B cell (primary cell): ENCODE measurements at regions not wholly inside any gene's neighbourhood (a gene's known extent, or its start where the extent isn't known, plus 50 kb on each side); places are given as distances from the start of the nearest gene placed in this dataset.

ENCODE experiments used
- ATAC-seq: fragments of 200-7000 bp; cut with Tn5 transposase; one replicate; pipeline ENCODE4 v1.10.0; 2021; ENCODE audit warnings: low read depth, mild to moderate bottlenecking, moderate number of reproducible peaks, moderate library complexity
- CTCF ChIA-PET: fragments of 350-600 bp; sonication (Branson Sonifier 250); formaldehyde crosslinking; loops from one replicate; lab custom pipeline; 2021; ENCODE audit warnings: antibody characterized with exemption, inconsistent platforms; lab: Charles Lee
- POLR2A ChIA-PET: fragments of 350-600 bp; sonication (Branson Sonifier 250); formaldehyde crosslinking; loops from one replicate; lab custom pipeline; 2021; ENCODE audit warnings: antibody characterized with exemption; lab: Charles Lee
- DNase-seq: peaks from one replicate; pipeline ENCODE4 v3.0.0; 2013
- H2AFZ ChIP-seq: 2 replicates; pipeline ENCODE4 v1.6.1; 2012; ENCODE audit warnings: mild to moderate bottlenecking, low read depth, low read length; ENCODE audit not compliant: insufficient read depth, poor library complexity, severe bottlenecking
- H3K27ac ChIP-seq, 2 donors: 1 replicate in 1 of 2; 2 replicates in 1 of 2; pipeline ENCODE4 v1.5.1; 2012 to 2013; ENCODE audit warnings: low read length in 2 of 2, mild to moderate bottlenecking in 2 of 2, moderate library complexity in 1 of 2
- H3K27me3 ChIP-seq, 4 experiments: fragments of 200-600 bp in 1 of 4; sonication (generic) in 1 of 4; replicated peaks in 1 of 4; 1 replicate in 2 of 4; 2 replicates in 2 of 4; pipeline versions ENCODE4 v1.6.1 to v1.7.0; 2013 to 2016; ENCODE audit warnings: low read length in 3 of 4, mild to moderate bottlenecking in 2 of 4, mixed read lengths in 1 of 4, moderate library complexity in 1 of 4; ENCODE audit not compliant: insufficient read depth in 4 of 4, control insufficient read depth in 3 of 4; ENCODE audit errors: control extremely low read depth in 1 of 4
- H3K36me3 ChIP-seq, 2 experiments: replicated peaks in 1 of 2; 1 replicate in 1 of 2; 2 replicates in 1 of 2; pipeline versions ENCODE4 v1.6.1 to v1.7.1; 2013; ENCODE audit warnings: low read length in 1 of 2; ENCODE audit not compliant: insufficient read depth in 2 of 2, control insufficient read depth in 1 of 2; ENCODE audit errors: control extremely low read depth in 1 of 2, extremely low read depth in 1 of 2
- H3K4me1 ChIP-seq, 2 donors: fragments of 200-600 bp in 1 of 2; sonication (generic) in 1 of 2; 1 replicate in 1 of 2; 2 replicates in 1 of 2; pipeline versions ENCODE4 v1.5.1 to v1.6.1; 2013 to 2017; ENCODE audit warnings: low read length in 2 of 2; ENCODE audit not compliant: control insufficient read depth in 2 of 2, insufficient read depth in 2 of 2
- H3K4me2 ChIP-seq: replicated peaks from 2 replicates; pipeline ENCODE3; 2012; ENCODE audit warnings: mild to moderate bottlenecking, low read depth, low read length; ENCODE audit not compliant: poor library complexity, severe bottlenecking
- H3K4me3 ChIP-seq, 5 experiments: fragments of 200-600 bp in 1 of 5; sonication (generic) in 1 of 5; 1 replicate in 3 of 5; 2 replicates in 2 of 5; pipeline versions ENCODE4 v1.5.1 to v1.7.0; 2011 to 2016; ENCODE audit warnings: low read length in 4 of 5, mild to moderate bottlenecking in 4 of 5, low read depth in 2 of 5, control low read depth in 1 of 5, moderate library complexity in 1 of 5; ENCODE audit not compliant: insufficient read depth in 1 of 5; ENCODE audit errors: control extremely low read depth in 1 of 5, extremely low read depth in 1 of 5
- H3K79me2 ChIP-seq: fragments of 200-600 bp; sonication (generic); one replicate; pipeline ENCODE4 v1.6.0; 2016; ENCODE audit warnings: low read length; ENCODE audit not compliant: control insufficient read depth, insufficient read depth
- H3K9ac ChIP-seq: fragments of 200-600 bp; sonication (generic); 2 replicates; pipeline ENCODE4 v1.6.1; 2017; ENCODE audit warnings: mild to moderate bottlenecking, low read length, moderate library complexity
- H3K9me3 ChIP-seq, 3 donors: one replicate each; pipeline versions ENCODE4 v1.6.1 to v1.7.1; 2013; ENCODE audit warnings: low read length in 2 of 3; ENCODE audit not compliant: control insufficient read depth in 2 of 3, insufficient read depth in 1 of 3; ENCODE audit errors: control extremely low read depth in 1 of 3
- H4K20me1 ChIP-seq: 2 replicates; pipeline ENCODE4 v1.6.0; 2012; ENCODE audit warnings: mild to moderate bottlenecking, low read length; ENCODE audit not compliant: insufficient read depth, control insufficient read depth, poor library complexity, severe bottlenecking
- H3K27ac Mint-ChIP-seq: one replicate; pipeline ENCODE4 v1.8.0; 2021; ENCODE audit warnings: mixed read lengths
- H3K27me3 Mint-ChIP-seq: one replicate; pipeline ENCODE4 v1.8.0; 2021; ENCODE audit warnings: mixed read lengths
- H3K4me1 Mint-ChIP-seq: one replicate; pipeline ENCODE4 v1.8.0; 2021; ENCODE audit warnings: mixed read lengths
- H3K4me3 Mint-ChIP-seq: one replicate; pipeline ENCODE4 v1.8.0; 2021; ENCODE audit warnings: mixed read lengths
- H3K9me3 Mint-ChIP-seq: one replicate; pipeline ENCODE4 v1.8.0; 2022; ENCODE audit warnings: mixed read lengths; ENCODE audit not compliant: insufficient read depth
- EZH2 ChIP-seq: IDR thresholded peaks from 2 replicates; pipeline ENCODE4 v1.6.1; 2012; ENCODE audit warnings: borderline replicate concordance, low read depth, mild to moderate bottlenecking, moderate library complexity, low read length; ENCODE audit not compliant: insufficient read depth, poor library complexity, severe bottlenecking
- WGBS: methylation state at CpG from one replicate; pipeline ENCODE4 v1.1.5; 2013; ENCODE audit warnings: missing lambda C conversion rate; ENCODE audit not compliant: insufficient coverage; 5-methylcytosine and 5-hydroxymethylcytosine counted together
- intact Hi-C: fragments of 100-400 bp; cut with micrococcal nuclease; formaldehyde crosslinking; loops from one replicate; pipeline ENCODE4 v1.10.0; 2022
- TF ChIP-seq, protein P1 (sequence below): fragments of 200-600 bp; IDR thresholded peaks from one replicate; pipeline ENCODE4 v1.8.0; 2022; ENCODE audit warnings: antibody characterized with exemption, mild to moderate bottlenecking

- Mint-ChIP-seq H3K27me3 (peaks cover 3% of the 10 kb centered on the region), H3K9me3 (peaks cover 1% of the 10 kb centered on the region), H3K4me3 (no peak overlapping the region), H3K27ac (no peak overlapping the region), H3K4me1 (no peaks in the 10 kb centered on the region)
- H4K20me1 ChIP-seq, result no peaks in the 10 kb centered on the region
- ChIA-PET POLR2A (no interaction called here), CTCF (no interaction called here)
- no peak overlapping the region for H3K4me3 ChIP-seq
- no peak overlapping the region for H3K27ac ChIP-seq
- no peak for DNase-seq
- no peak overlapping the region for H3K9ac ChIP-seq
- H2AFZ ChIP-seq, result no peak overlapping the region
- ATAC-seq, result no peak
- H3K9me3 ChIP-seq, result peaks cover 0 to 4% (median 0%) of the 10 kb centered on the region in 3 donors
- no peaks in the 10 kb centered on the region for H3K4me1 ChIP-seq
- intact Hi-C loops, result no loop called here
- H3K4me2 ChIP-seq, result no peak overlapping the region
- no peaks in the 10 kb centered on the region for H3K36me3 ChIP-seq
- TF ChIP-seq, protein P1, sequence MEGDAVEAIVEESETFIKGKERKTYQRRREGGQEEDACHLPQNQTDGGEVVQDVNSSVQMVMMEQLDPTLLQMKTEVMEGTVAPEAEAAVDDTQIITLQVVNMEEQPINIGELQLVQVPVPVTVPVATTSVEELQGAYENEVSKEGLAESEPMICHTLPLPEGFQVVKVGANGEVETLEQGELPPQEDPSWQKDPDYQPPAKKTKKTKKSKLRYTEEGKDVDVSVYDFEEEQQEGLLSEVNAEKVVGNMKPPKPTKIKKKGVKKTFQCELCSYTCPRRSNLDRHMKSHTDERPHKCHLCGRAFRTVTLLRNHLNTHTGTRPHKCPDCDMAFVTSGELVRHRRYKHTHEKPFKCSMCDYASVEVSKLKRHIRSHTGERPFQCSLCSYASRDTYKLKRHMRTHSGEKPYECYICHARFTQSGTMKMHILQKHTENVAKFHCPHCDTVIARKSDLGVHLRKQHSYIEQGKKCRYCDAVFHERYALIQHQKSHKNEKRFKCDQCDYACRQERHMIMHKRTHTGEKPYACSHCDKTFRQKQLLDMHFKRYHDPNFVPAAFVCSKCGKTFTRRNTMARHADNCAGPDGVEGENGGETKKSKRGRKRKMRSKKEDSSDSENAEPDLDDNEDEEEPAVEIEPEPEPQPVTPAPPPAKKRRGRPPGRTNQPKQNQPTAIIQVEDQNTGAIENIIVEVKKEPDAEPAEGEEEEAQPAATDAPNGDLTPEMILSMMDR, result no peak
- TF ChIP-seq EZH2, result no peak
- H3K27me3 ChIP-seq, result no peaks in the 10 kb centered on the region
- 0% methylated on average over 1 of the region's 3 CpGs for WGBS
- no peaks in the 10 kb centered on the region for H3K79me2 ChIP-seq
These were observed 192.6 kb upstream of the CCDC196 start for GRCh38 chr14:66293533-66294105.

GRCh38 chr14:66295386-66295785 lies 190.8 kb upstream of the CCDC196 start:
- TF ChIP-seq, protein P1, result no peak
- TF ChIP-seq EZH2, result no peak
- no peak for ATAC-seq
- no peak for DNase-seq
- Histone ChIP-seq H2AFZ (no peak overlapping the region), H3K4me2 (no peak overlapping the region), H3K4me3 (no peak overlapping the region), H3K4me1 (no peaks in the 10 kb centered on the region), H3K36me3 (no peaks in the 10 kb centered on the region), H3K27ac (no peak overlapping the region), H3K9ac (no peak overlapping the region), H4K20me1 (no peaks in the 10 kb centered on the region), H3K79me2 (no peaks in the 10 kb centered on the region), H3K27me3 (no peaks in the 10 kb centered on the region), H3K9me3 (peaks cover 0 to 4% (median 0%) of the 10 kb centered on the region in 3 donors)
- intact Hi-C loops, result no loop called here
- ChIA-PET POLR2A (no interaction called here), CTCF (interaction anchor here (0.5 kb wide), 1 partner anchor 1088 kb away, joined by 3 read pairs; no protein-coding TSS in a partner anchor)
- H3K4me1 Mint-ChIP-seq, result no peaks in the 10 kb centered on the region
- H3K27me3 Mint-ChIP-seq, result peaks cover 3% of the 10 kb centered on the region
- WGBS, result no CpG with 5 or more reads among the region's 2 CpGs
- H3K27ac Mint-ChIP-seq, result no peak overlapping the region
- peaks cover 5% of the 10 kb centered on the region for H3K9me3 Mint-ChIP-seq
- H3K4me3 Mint-ChIP-seq, result no peak overlapping the region
